Adrenal gland (tissue), 5 donors: ENCODE measurements at regions not wholly inside any gene's neighbourhood (a gene's known extent, or its start where the extent isn't known, plus 50 kb on each side); places are given as distances from the start of the nearest gene placed in this dataset.

Experiments used
- POLR2A ChIP-seq, 2 donors: fragments of 450-650 bp; IDR thresholded peaks; one replicate each; pipeline ENCODE4 v1.6.1; 2017; ENCODE audit warnings: antibody characterized with exemption in 2 of 2, mild to moderate bottlenecking in 2 of 2, moderate library complexity in 1 of 2
- TF ChIP-seq, protein P1 (sequence below), 6 experiments: fragments of 450-650 bp in 4 of 6; fragments of 200-600 bp in 2 of 6; sonication (generic) in 1 of 6; IDR thresholded peaks; 1 replicate in 5 of 6; 2 replicates in 1 of 6; pipeline versions ENCODE4 v1.5.1 to v1.8.0; 2016 to 2021; ENCODE audit warnings: antibody characterized with exemption in 6 of 6, mild to moderate bottlenecking in 2 of 6, moderate library complexity in 1 of 6
- donor health status: DM: no; HTN: no; CAD: no.

DNA sequence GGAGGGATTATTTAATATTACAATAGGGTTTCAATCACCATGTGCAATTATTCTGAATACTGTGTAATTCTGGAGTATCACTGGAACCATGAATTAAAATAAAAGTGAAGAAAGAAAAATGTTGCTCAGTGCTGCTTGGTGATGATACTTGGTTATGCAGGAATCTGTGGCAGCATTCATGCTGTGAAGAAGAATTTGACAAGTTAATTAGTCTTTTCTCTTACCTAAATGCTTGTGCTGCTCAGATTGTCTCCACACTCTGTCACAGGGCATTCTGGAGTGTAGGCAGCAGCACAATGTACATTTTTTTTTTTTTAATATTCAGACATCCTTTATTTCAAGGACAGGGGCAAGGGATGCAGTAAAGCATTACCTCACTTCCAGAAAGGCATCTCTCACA, 749.3 kb upstream of the CADM2 start:
- no peak for TF ChIP-seq POLR2A (IDR thresholded peaks at IDR 0.05)
- TF ChIP-seq, protein P1, sequence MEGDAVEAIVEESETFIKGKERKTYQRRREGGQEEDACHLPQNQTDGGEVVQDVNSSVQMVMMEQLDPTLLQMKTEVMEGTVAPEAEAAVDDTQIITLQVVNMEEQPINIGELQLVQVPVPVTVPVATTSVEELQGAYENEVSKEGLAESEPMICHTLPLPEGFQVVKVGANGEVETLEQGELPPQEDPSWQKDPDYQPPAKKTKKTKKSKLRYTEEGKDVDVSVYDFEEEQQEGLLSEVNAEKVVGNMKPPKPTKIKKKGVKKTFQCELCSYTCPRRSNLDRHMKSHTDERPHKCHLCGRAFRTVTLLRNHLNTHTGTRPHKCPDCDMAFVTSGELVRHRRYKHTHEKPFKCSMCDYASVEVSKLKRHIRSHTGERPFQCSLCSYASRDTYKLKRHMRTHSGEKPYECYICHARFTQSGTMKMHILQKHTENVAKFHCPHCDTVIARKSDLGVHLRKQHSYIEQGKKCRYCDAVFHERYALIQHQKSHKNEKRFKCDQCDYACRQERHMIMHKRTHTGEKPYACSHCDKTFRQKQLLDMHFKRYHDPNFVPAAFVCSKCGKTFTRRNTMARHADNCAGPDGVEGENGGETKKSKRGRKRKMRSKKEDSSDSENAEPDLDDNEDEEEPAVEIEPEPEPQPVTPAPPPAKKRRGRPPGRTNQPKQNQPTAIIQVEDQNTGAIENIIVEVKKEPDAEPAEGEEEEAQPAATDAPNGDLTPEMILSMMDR (IDR thresholded peaks at IDR 0.05): no peak
